GM08714 (cell line): ENCODE measurements at regions not wholly inside any gene's neighbourhood (a gene's known extent, or its start where the extent isn't known, plus 50 kb on each side); places are given as distances from the start of the nearest gene placed in this dataset.
"Not testable (repeated sequence)": the region's sequence is repeated elsewhere in the genome, so short reads cannot be mapped to it uniquely, and the experiment has no call there.

Experiments used
- H3K4me3 ChIP-seq: fragments of 200-500 bp; sonication (Bioruptor generic); 2 replicates; pipeline ENCODE4 v1.5.1; 2014; ENCODE audit warnings: mild to moderate bottlenecking, low read length, inconsistent platforms
- ZNF274 ChIP-seq: IDR thresholded peaks from 2 replicates; pipeline ENCODE4 v1.6.1; 2012; ENCODE audit warnings: mild to moderate bottlenecking, low read depth, low read length

- TF ChIP-seq ZNF274: no peak
- H3K4me3 ChIP-seq: no peak overlapping the region
These were observed 111.2 kb downstream of the FASLG start for GRCh38 chr1:172770071-172770470.

- no peak overlapping the region for H3K4me3 ChIP-seq
- no peak for TF ChIP-seq ZNF274
These were observed 115.7 kb downstream of the FASLG start for GRCh38 chr1:172774561-172774960.

- no peak for TF ChIP-seq ZNF274
- H3K4me3 ChIP-seq: no peak overlapping the region
These were observed 116.7 kb downstream of the FASLG start for GRCh38 chr1:172775606-172776005.

GRCh38 chr1:172776071-172776470, 117.2 kb downstream of the FASLG start:
- TF ChIP-seq ZNF274: no peak
- H3K4me3 ChIP-seq: no peak overlapping the region

GRCh38 chr1:172777767-172778166, 118.9 kb downstream of the FASLG start:
- no peak for TF ChIP-seq ZNF274

GRCh38 chr1:172778456-172779455, 119.9 kb downstream of the FASLG start:
- no peak overlapping the region for H3K4me3 ChIP-seq
- no peak for TF ChIP-seq ZNF274

More at GRCh38 chr1:172777767-172778166, 118.9 kb downstream of the FASLG start:
- no peak overlapping the region for H3K4me3 ChIP-seq

GRCh38 chr1:172779491-172779890, 120.6 kb downstream of the FASLG start:
- no peak for TF ChIP-seq ZNF274
- no peak overlapping the region for H3K4me3 ChIP-seq

- H3K4me3 ChIP-seq: peak overlapping the region; percentile 12; the same call in 1 of the 2 replicates
- no peak for TF ChIP-seq ZNF274
These were observed 122.7 kb downstream of the FASLG start for GRCh38 chr1:172781513-172782140.

GRCh38 chr1:172789840-172790239, 130.9 kb downstream of the FASLG start:
- no peak overlapping the region for H3K4me3 ChIP-seq
- no peak for TF ChIP-seq ZNF274

- no peak overlapping the region for H3K4me3 ChIP-seq
- TF ChIP-seq ZNF274: no peak
These were observed 131.3 kb downstream of the FASLG start for GRCh38 chr1:172790245-172790644.

- no peak for TF ChIP-seq ZNF274
- no peak overlapping the region for H3K4me3 ChIP-seq
These were observed 134.9 kb downstream of the FASLG start for GRCh38 chr1:172793823-172794222.

GRCh38 chr1:172795741-172796140, 136.8 kb downstream of the FASLG start:
- TF ChIP-seq ZNF274: no peak

GRCh38 chr1:172799804-172800203, 140.9 kb downstream of the FASLG start:
- H3K4me3 ChIP-seq: not testable (repeated sequence)

More at GRCh38 chr1:172795741-172796140, 136.8 kb downstream of the FASLG start:
- no peak overlapping the region for H3K4me3 ChIP-seq

GRCh38 chr1:172801771-172802322, 142.9 kb downstream of the FASLG start:
- no peak for TF ChIP-seq ZNF274
- H3K4me3 ChIP-seq: no peak overlapping the region

- H3K4me3 ChIP-seq: no peak overlapping the region
- no peak for TF ChIP-seq ZNF274
These were observed 150.8 kb downstream of the FASLG start for GRCh38 chr1:172809750-172810149.
